ENCODE measurements at regions not wholly inside any gene's neighbourhood (a gene's known extent, or its start where the extent isn't known, plus 50 kb on each side); places are given as distances from the start of the nearest gene placed in this dataset.

GRCh38 chr2:238689871-238690389 is 158.0 kb upstream of the TWIST2 start:
- no peak for DNase-seq

GRCh38 chr2:238690511-238690910 is 157.4 kb upstream of the TWIST2 start:
- no peak for DNase-seq

- DNase-seq = no peak
Measured at GRCh38 chr2:238691596-238692491, 156.0 kb upstream of the TWIST2 start.

GRCh38 chr2:238692562-238692961 is 155.3 kb upstream of the TWIST2 start:
- no peak for DNase-seq

- DNase-seq = no peak
Measured at GRCh38 chr2:238693337-238694093, 154.4 kb upstream of the TWIST2 start.

- no peak for DNase-seq
Measured at GRCh38 chr2:238694136-238694755, 153.6 kb upstream of the TWIST2 start.

GRCh38 chr2:238694922-238695321 is 153.0 kb upstream of the TWIST2 start:
- no peak for DNase-seq

GRCh38 chr2:238695538-238695937 is 152.3 kb upstream of the TWIST2 start:
- DNase-seq = no peak

- DNase-seq = no peak
Measured at GRCh38 chr2:238696331-238696730, 151.6 kb upstream of the TWIST2 start.

GRCh38 chr2:238696786-238697185 is 151.1 kb upstream of the TWIST2 start:
- no peak for DNase-seq

- no peak for DNase-seq
Measured at GRCh38 chr2:238697193-238698071, 150.5 kb upstream of the TWIST2 start.

- no peak for DNase-seq
Measured at GRCh38 chr2:238698072-238698352, 149.9 kb upstream of the TWIST2 start.

GRCh38 chr2:238698451-238699306 is 149.2 kb upstream of the TWIST2 start:
- no peak for DNase-seq

GRCh38 chr2:238699307-238700116 is 148.4 kb upstream of the TWIST2 start:
- no peak for DNase-seq

- no peak for DNase-seq
Measured at GRCh38 chr2:238700117-238700457, 147.8 kb upstream of the TWIST2 start.

GRCh38 chr2:238700506-238701340 is 147.2 kb upstream of the TWIST2 start:
- no peak for DNase-seq

- no peak for DNase-seq
Measured at GRCh38 chr2:238701341-238702206, 146.3 kb upstream of the TWIST2 start.

GRCh38 chr2:238702276-238703052 is 145.4 kb upstream of the TWIST2 start:
- no peak for DNase-seq

Measured in fibroblast of skin of scalp (primary cell).